DMS79 treated with DMSO at 0.1 percent for 48 hours (cell line): ENCODE measurements at regions not wholly inside any gene's neighbourhood (a gene's known extent, or its start where the extent isn't known, plus 50 kb on each side); places are given as distances from the start of the nearest gene placed in this dataset.
"Not testable (repeated sequence)": the region's sequence is repeated elsewhere in the genome, so short reads cannot be mapped to it uniquely, and the experiment has no call there.

Experiments used
- DNase-seq: peaks from one replicate; lab custom pipeline; 2025; lab: John Stamatoyannopoulos, UW

GRCh38 chr5:116779846-116780245 is 205.2 kb upstream of the SEMA6A start:
- DNase-seq, result no peak

GRCh38 chr5:116778651-116779280 is 204.1 kb upstream of the SEMA6A start:
- DNase-seq, result no peak

- DNase-seq, result no peak
Observed at GRCh38 chr5:116778032-116778431, 203.4 kb upstream of the SEMA6A start.

GRCh38 chr5:116773926-116774325 is 199.3 kb upstream of the SEMA6A start:
- DNase-seq, result no peak

- no peak for DNase-seq
Observed at GRCh38 chr5:116772806-116773205, 198.2 kb upstream of the SEMA6A start.

GRCh38 chr5:116772152-116772501 is 197.5 kb upstream of the SEMA6A start:
- no peak for DNase-seq

GRCh38 chr5:116771466-116772151 is 197.0 kb upstream of the SEMA6A start:
- DNase-seq, result no peak

- not testable (repeated sequence) for DNase-seq
Observed at GRCh38 chr5:116769953-116770352, 195.3 kb upstream of the SEMA6A start.

GRCh38 chr5:116769470-116769869 is 194.8 kb upstream of the SEMA6A start:
- no peak for DNase-seq

GRCh38 chr5:116766470-116766947 is 191.9 kb upstream of the SEMA6A start:
- DNase-seq, result no peak

- no peak for DNase-seq
Observed at GRCh38 chr5:116765441-116765840, 190.8 kb upstream of the SEMA6A start.

GRCh38 chr5:116764941-116765340 is 190.3 kb upstream of the SEMA6A start:
- no peak for DNase-seq

GRCh38 chr5:116763987-116764866 is 189.6 kb upstream of the SEMA6A start:
- DNase-seq, result no peak

GRCh38 chr5:116759860-116760640 is 185.4 kb upstream of the SEMA6A start:
- no peak for DNase-seq

GRCh38 chr5:116757326-116757725 is 182.7 kb upstream of the SEMA6A start:
- no peak for DNase-seq

- no peak for DNase-seq
Observed at GRCh38 chr5:116756531-116756930, 181.9 kb upstream of the SEMA6A start.

GRCh38 chr5:116754556-116754955 is 179.9 kb upstream of the SEMA6A start:
- DNase-seq, result no peak

GRCh38 chr5:116751684-116752083 is 177.1 kb upstream of the SEMA6A start:
- no peak for DNase-seq

- DNase-seq, result no peak
Observed at GRCh38 chr5:116750631-116751580, 176.3 kb upstream of the SEMA6A start.

- peak; percentile 12 for DNase-seq
Observed at GRCh38 chr5:116747881-116748280, 173.3 kb upstream of the SEMA6A start.

- DNase-seq, result no peak
Observed at GRCh38 chr5:116746668-116747067, 172.0 kb upstream of the SEMA6A start.
